ENCODE measurements at regions not wholly inside any gene's neighbourhood (a gene's known extent, or its start where the extent isn't known, plus 50 kb on each side); places are given as distances from the start of the nearest gene placed in this dataset.

DNA sequence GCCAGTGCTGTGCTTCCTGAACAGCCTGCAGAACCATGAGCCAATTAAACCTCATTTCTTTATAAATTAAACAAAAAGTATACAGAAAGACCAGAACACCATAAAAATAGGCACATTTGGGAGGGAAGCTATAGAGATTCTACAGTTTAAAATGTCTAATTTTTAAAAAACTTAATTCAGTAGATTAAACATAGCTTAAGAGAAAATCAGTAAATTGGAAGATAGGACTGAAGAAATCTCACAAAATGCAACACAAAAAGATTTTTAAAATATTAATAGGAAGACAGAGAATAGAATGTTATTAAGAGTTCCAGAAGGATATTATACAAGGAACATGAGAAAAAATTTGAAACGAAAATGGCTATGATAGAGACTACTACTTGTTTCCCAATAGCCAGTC lies 90.5 kb upstream of the SPTBN1 start:
- TF ChIP-seq MTA3 (CRISPR knock-in tag; IDR thresholded peaks at IDR 0.05) = no peak
- no peak for TF ChIP-seq FOXO1 (CRISPR knock-in tag; IDR thresholded peaks at IDR 0.05)
- TF ChIP-seq, protein P1, sequence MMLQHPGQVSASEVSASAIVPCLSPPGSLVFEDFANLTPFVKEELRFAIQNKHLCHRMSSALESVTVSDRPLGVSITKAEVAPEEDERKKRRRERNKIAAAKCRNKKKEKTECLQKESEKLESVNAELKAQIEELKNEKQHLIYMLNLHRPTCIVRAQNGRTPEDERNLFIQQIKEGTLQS (CRISPR knock-in tag; IDR thresholded peaks at IDR 0.05) = no peak
- TF ChIP-seq IRF2 (CRISPR knock-in tag; IDR thresholded peaks at IDR 0.05) = no peak

All from HepG2 (cell line).